HG03469 (cell line): ENCODE measurements at regions not wholly inside any gene's neighbourhood (a gene's known extent, or its start where the extent isn't known, plus 50 kb on each side); places are given as distances from the start of the nearest gene placed in this dataset.

Experiments used
- ATAC-seq: cut with Tn5 transposase; IDR thresholded peaks from one replicate; pipeline ENCODE4 v1.9.1; 2021; ENCODE audit warnings: mild to moderate bottlenecking, moderate library complexity, moderate number of reproducible peaks; ENCODE audit not compliant: unreplicated experiment

DNA sequence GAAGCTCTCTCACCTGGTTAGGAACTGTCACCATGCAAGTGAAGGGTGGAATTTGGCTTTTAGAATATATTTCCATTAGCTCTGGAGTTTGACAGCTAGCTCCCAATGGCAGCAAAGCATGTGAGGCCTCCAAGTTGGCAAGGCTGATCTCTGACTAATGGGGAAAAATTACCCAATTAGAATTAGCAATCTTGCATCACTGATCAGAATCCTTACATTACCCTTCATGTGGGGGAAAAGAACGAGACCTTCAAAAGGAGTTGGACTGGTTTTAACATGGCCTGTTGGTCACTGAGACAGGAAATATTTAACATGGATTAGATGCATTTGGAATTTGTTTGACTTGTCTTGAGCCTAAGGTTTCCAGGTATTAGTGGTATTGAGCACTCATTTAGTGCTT, 192.3 kb upstream of the GDNF start:
- no peak for ATAC-seq

DNA sequence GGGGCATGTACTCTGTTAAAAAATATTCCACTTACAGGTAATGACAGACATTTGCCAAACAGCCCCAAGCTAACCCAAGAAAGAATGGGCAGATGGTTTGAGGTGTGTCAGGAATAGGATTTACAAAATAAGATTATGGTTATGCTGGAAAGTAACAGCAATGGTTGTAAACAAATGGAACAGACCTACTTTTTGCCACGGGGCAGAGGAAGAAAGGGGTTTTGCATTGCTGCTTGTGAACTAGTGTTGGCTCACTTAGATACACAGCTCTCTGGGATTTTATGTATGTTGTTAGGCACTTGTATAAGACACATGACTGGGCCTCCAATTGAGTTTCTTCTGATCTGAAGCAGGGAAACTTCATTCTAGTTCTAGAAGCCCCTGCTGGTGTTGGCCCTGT, 191.5 kb upstream of the GDNF start:
- ATAC-seq, result no peak

DNA sequence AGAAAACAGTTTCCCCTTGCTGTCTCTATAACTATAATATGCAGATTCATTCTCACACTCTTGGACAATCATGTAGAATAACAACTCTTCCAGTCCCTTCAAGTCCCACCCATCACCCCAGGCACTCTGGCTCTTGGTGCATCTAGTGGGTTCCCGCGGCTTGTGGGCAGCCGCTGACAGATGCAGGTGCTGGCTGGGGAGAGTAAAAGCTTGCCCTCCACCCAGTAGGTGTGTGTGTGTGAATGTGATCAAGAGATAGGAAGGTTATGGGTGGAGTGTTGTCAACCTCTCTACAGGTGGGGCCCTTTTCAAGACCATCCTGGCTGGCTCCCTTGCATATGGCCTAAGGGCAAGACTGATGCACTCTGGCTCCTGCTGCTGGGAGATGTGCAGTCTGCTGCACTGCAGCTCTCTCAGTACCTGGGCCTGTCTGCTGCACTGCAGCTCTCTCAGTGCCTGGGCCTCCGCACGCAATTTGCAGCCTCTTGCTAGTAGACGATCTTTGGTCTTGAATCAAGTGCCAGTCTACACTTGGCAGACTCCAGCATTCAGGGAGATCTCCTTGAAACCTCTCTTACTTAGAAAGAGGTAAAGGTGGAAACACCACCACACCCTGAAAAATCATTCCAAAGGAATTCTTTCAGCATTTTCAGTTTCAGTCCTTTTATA, 189.7 kb upstream of the GDNF start:
- ATAC-seq, result no peak

DNA sequence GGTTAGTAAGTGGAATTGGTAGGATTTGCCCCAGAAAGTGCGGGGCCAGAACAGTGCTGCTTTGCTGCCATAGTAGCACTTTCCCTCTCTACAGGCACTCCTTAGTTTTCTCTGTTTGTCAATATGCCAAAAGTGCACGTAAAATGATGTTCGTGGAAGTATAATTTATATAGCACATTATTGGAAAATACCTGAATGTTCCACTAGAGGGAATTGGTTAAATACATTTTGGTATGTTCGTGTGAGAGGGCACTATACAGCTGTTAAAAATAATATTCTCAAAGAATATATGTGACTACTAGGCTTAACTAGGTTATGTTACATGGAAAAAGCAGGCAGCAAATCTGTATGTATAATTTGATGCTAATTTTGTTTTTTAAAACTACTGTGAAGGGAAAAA, 184.0 kb upstream of the GDNF start:
- no peak for ATAC-seq

DNA sequence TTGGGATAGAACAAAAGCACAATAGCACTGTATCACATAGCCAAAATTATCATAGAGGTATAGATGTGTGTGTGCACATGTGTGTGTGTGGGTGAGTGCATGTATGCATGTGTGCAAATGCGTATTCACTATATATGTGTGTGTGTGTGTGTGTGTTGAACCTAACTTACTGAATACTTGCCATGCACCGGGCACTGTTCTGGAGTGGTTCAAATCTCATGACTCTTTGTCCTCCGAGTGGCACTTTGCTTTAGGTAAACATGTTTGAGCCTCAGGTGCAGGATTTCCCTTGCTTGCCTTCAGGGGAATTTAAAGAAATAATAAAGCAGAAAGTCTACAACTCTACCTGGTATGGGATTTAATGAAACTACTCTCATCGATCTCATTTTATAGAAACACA, 183.5 kb upstream of the GDNF start:
- no peak for ATAC-seq

DNA sequence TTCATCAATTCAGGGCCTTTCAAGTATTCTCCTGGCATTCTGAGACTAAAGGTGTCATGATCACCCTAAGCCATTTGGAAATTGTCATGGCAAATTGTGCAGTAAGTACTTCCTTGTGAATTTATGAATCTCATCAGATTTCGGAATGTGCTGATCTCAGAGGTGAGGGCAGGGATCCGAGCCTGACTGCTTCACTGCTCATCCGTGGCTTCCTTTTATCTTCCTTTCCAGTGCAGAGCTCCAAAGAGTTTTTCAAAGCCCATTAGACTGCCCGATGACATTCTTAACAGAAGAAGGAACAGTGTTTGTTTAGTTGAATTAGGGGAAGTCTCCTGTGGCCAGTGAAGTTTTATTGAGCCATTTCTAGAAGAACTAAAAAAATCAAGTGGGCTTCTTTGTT, 182.8 kb upstream of the GDNF start:
- no peak for ATAC-seq

DNA sequence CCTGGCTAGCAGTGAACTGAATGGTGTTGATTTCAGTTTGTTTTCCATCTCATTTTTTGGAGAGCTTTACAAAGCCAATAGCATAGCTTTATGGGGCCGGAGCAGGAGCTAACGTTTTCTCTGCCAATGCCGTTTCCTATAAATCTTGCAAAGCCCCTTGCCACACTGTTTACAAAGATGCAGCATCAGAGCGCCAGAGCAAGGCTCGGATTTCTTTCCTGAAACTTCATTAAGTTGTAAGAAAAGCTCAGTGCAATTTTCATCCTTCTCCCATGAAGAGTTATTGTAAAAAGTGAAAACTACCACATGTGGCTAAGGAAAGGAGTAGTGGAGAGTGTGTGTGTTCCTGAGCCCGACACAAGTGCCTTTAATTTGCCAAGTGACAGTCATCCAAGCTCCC, 178.2 kb upstream of the GDNF start:
- no peak for ATAC-seq

DNA sequence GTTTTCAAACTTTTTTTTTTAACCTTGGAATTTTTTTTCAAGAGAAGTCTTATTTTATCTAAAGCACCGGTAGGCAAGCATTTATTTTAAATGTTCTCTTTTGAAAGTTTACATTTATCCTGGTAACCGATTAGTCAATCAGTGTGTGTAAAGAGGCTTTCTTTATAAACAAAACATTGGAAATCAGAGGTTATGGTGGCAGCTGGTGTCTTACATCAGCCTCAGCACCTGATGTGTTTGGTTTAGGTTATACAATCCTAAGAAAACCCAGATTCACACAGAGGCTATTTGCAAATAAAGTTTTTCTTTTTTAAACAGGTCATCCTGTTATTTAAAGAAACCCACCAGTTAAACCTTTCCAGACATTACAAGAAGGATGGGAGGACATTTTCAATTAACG, 173.3 kb upstream of the GDNF start:
- ATAC-seq, result no peak

DNA sequence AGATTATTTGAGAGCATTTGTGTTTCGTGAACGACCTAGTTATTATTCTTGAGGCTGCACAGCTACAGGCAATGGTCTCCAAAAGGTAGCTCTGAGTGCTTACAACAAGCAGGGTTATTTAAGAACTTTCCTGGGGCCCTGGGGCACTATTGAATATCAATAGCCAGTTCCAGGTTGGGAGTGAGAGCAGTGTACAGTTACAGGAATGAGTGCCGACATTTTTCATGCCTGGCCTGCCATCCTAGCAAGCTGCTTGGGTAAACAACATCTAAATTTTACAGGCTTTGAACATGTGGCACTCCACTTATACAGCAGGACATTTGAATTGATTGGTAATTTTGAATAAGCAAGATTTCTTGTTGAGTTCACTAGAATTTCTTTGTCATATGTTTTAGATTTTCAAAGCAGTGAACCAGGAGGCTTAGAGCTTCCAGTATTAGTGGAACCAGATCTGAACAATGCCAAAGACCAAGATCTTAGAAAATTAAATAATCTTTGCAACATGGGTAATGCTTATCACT, 171.9 kb upstream of the GDNF start:
- ATAC-seq, result no peak

DNA sequence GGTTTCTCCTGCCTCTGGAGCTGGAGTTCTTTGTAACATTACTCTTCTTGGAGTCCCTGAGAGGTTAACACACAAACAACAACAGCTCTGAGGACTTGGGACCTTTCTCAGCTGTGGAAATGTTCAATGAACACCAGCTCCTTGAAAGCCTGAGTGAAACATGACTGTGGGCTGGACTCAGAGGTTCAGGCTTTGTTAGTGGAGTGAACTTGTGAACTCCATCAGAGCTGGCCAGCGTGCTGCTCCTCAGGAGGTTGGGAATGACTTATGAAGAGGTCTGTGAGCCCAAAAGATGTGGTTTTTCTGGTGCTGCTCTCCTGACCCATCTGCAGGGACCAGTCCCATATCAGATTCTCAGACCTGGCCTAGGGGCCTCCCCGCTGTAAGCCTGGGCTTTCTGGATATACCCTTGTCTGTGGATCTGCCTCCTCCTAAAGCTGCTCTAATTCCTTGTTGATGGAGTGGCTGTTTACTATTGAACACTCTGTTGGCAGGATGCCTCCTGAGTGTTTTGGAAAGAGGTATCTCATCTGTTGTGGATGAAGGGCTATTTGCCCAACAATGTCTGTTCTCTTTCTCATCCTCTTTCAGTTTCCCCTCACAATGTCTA, 170.0 kb upstream of the GDNF start:
- ATAC-seq, result no peak

DNA sequence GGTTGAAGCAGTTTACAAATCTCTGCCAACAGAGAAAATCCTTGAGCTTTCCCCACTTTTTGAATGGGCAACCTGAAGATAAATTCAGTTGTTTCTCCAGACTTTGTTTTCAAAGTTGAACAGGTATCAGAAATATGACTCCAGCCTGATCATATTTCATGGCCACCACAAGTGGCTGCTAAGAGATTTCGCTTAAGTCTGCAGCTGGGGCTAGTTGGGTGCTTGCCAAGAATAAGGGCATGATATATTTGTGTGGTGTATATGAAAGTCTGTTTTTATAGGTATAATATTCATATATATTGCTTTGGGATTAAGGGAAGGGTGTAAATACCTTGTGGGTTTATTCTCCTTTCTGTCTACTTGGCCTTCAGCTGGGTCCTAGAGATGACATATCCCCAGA, 168.4 kb upstream of the GDNF start:
- ATAC-seq, result no peak

DNA sequence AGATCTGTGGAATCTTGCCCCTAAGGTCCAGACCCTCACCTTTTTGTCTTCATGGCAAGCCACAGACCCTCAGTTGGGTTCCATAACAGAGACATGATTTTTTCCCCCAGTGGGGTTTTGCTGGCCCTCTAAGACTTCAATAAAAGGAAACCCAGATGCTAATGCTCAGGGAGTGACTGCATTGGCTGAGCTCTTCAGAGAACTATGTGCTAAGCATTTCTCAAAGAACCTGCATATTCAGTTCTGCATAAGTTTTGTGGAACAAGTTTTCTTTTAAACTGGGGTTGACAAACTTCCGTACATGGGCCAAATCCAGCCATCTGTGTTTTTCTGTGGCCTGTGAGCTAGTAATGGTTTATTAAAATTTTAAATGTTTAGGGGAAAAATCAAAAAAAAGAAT, 159.8 kb upstream of the GDNF start:
- no peak for ATAC-seq

DNA sequence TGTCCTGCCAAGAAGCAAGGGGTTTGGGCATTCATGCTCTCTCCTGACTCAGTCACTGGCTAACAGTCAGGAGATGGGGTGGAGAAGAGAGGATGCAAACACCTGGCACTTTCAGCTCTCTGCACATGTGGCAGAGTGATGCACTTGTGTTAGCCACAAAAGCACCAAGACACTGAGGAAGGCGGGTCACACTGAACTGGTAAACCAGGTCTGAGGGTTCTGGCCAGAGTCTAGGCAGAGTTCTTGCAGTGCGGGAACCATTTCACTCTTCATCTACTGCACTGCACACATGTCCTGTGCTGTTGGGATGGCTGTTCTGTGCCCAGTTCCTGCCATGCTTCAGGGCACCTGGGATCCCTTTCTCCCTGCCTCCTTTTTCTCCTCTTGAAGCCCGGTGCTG, 157.1 kb upstream of the GDNF start:
- ATAC-seq, result no peak

DNA sequence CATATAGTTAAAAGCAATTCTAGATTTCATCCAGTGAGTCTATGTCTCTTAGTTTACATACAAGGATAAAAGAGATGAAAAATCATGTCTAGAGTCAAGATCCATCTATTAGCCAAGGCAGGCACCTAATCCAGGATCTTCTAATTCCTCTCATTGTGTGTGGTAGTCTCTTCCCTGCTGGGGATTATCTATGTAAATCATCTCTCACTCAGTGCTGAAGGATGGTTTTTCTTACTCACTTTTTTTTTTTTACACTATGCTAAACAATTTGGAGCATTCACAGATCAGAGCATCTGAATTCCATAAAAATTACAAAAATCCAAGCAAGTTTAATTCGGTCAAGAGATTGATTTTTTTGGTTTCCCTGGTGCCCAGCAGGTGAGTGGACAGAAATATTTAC, 154.9 kb upstream of the GDNF start:
- no peak for ATAC-seq

DNA sequence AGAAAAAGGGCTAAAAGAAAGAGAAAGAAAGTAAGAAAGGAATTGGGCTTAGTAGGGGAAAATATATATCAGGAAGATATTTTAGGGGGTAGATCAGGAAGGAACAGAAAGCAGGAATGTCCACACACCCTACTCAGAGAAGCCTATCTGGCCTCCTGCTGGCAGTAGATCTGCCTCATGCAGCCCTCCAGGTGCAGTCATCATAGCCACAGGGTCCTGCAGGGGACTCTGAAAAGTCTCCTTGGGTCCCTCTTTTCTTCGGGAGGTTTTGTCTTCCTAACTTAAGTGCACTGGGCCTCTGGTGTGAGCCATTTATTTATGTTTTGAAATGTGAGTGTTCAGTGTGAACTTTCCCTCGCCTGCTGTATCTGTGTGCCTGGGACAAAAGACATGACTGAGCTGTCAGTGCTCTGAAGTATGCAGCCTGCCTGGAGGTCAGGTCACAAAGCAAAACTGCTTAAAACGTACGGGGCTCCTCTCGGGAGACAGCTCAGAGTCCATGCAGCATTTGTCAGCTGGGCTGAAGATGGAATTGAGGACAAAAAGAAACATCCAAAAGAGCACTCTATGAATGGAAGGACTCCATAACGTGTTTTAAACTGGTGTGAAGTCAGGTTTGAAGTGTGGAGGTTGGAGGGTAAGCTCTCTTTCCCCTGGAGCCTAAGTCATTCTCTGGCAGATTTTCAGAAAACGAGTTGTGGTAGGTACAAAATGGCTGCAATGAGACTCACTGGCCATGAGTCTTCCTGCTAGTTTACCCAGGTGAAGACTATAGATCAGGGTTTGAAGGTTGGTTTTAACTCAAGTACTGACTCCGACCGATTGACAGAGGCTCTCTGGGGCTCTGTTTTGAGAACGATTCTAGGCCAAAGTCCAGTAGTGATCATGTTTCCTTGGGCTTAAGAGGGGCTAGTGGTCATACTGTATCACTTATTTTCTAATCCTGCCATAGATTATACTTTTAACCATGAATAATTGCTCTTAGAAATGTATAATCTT, 151.8 kb upstream of the GDNF start:
- no peak for ATAC-seq

DNA sequence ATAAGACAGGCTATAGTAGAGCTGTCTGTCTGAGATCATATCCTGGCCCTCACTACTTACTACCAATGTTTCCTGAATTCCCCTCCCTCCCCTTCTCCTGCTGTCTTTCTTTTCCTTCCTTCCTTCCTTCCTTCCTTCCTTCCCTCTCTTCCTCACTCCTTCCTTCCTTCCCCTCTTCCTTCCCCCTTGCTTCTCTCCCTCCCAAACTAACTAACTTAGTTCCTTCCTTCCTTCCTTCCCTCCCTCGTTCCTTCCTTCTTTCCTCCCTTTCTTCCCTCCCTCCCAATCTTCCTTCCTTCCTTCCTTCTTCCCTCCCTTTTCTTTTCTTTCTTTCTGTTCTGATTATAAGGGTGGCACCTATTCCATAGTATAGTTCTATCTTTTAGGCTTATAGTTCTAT, 150.0 kb upstream of the GDNF start:
- no peak for ATAC-seq

DNA sequence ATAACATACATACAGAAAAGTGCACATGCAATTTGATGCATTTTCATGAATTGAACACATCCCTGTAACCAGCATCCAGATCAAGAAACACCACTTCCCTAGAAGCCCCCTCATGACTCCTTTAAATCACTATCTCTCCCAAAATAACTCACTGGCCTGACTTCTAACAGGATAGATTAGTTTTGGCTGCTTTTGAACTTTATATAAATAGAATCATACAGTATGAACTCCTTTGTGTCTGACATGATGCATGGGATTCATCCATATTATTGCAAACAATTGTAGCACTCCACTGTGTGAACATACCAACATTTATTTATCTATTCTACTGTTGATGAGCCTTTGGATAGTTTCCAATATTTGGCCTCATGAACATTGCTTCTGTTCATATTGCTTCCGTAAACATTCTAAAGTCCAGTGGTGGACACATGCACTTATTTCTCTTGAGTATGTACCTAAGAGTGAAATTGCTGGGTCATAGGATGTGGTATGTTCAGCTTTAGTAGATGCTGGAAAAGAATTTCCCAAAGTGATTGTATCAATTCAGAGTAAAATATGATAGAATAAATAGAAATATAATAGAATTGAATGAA, 148.7 kb upstream of the GDNF start:
- no peak for ATAC-seq

DNA sequence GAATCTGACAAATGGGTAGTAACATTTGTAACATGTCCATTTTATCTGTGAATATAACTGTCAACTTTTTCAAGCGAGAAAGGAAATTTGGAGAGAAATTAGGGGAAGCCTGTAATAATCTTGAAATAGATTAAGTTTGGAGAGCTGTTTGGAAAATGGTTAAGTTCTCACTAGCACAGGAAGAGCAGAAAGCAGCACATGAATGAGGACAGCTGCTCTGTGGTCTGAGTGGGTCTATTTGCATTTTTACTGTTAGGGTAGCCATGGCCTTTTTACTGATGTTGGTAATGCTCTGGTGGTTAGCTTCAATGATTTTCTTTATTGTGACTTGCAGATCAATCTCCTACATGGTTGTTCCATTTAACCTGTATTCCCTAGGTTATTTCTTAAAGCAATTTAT, 144.5 kb upstream of the GDNF start:
- no peak for ATAC-seq

DNA sequence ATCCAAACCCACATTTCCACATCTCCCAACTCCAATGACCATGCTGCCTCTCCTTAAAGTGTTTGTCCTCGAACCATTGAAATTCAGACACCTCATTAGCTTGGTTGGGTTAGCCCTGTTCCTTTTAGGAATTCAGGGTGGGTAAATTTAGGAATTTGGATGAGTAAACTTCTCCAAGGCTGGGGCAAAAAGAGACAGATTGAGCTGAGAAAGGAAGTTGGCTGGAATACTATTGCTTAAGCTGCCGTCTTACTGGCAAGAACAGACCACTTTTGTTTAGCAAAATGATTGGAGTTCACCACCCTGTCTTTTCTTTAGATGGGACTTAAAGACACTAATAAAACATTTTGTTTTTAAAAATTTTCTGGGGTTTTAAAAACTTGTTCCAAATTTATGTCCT, 143.6 kb upstream of the GDNF start:
- no peak for ATAC-seq

DNA sequence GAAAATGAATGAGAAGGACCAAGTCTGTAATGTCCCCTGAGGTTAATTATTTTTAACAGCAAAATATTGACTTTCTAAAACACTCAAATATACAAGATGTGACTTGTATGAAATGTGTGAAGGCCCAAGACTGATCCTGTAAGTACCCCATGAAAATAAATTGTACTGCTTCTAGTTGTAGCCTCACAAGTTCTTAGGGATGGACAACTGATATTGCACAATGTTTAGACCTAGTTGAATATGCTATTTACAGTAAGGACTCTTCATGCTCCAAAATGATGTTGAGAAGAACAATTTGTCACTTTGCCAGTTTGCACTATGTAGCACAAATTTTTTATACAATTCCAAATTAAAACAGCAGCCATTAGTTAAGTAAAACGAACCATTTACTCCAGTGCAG, 139.7 kb upstream of the GDNF start:
- no peak for ATAC-seq

DNA sequence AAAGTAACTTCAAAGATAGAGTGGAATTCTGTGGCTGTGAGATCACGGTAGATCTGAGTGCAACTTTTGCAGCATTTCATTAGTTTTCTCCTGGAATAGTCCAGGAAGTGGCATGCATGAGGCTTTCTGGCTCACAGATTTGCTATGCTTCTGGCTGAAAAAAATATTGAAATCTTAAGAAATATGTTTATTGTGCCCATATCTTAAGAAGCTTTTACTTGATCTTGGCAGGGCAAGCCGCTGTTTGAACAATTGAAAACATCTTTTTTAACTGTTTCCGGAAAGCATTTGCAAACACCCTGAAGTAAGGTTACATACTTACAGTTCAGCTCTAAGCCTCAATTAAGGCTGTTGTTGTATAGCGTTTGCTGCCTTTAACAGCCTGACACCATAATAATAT, 135.7 kb upstream of the GDNF start:
- ATAC-seq, result no peak
